NB4 (cell line): ENCODE measurements at regions not wholly inside any gene's neighbourhood (a gene's known extent, or its start where the extent isn't known, plus 50 kb on each side); places are given as distances from the start of the nearest gene placed in this dataset.

Experiments
- MYC ChIP-seq: IDR thresholded peaks from 2 replicates; pipeline ENCODE4 v1.6.1; 2011; ENCODE audit warnings: low read depth, low read length
- POLR2A ChIP-seq: IDR thresholded peaks from 2 replicates; pipeline ENCODE4 v1.6.1; 2011; ENCODE audit warnings: mild to moderate bottlenecking; ENCODE audit not compliant: insufficient read length; ENCODE audit errors: extremely low read depth
- TF ChIP-seq, protein P1 (sequence below): IDR thresholded peaks from one replicate; pipeline ENCODE4 v1.5.1; 2012; ENCODE audit warnings: low read depth, low read length
- TF ChIP-seq, protein P2 (sequence below): IDR thresholded peaks from 2 replicates; pipeline ENCODE4 v1.6.1; 2011; ENCODE audit warnings: low read depth, low read length

GRCh38 chr4:116001291-116001690 is 887.9 kb upstream of the NDST4 start:
- TF ChIP-seq, protein P1, sequence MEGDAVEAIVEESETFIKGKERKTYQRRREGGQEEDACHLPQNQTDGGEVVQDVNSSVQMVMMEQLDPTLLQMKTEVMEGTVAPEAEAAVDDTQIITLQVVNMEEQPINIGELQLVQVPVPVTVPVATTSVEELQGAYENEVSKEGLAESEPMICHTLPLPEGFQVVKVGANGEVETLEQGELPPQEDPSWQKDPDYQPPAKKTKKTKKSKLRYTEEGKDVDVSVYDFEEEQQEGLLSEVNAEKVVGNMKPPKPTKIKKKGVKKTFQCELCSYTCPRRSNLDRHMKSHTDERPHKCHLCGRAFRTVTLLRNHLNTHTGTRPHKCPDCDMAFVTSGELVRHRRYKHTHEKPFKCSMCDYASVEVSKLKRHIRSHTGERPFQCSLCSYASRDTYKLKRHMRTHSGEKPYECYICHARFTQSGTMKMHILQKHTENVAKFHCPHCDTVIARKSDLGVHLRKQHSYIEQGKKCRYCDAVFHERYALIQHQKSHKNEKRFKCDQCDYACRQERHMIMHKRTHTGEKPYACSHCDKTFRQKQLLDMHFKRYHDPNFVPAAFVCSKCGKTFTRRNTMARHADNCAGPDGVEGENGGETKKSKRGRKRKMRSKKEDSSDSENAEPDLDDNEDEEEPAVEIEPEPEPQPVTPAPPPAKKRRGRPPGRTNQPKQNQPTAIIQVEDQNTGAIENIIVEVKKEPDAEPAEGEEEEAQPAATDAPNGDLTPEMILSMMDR, result no peak
- TF ChIP-seq POLR2A (no peak), MYC (no peak)
- TF ChIP-seq, protein P2, sequence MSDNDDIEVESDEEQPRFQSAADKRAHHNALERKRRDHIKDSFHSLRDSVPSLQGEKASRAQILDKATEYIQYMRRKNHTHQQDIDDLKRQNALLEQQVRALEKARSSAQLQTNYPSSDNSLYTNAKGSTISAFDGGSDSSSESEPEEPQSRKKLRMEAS, result no peak
